ENCODE measurements at regions not wholly inside any gene's neighbourhood (a gene's known extent, or its start where the extent isn't known, plus 50 kb on each side); places are given as distances from the start of the nearest gene placed in this dataset.

DNA sequence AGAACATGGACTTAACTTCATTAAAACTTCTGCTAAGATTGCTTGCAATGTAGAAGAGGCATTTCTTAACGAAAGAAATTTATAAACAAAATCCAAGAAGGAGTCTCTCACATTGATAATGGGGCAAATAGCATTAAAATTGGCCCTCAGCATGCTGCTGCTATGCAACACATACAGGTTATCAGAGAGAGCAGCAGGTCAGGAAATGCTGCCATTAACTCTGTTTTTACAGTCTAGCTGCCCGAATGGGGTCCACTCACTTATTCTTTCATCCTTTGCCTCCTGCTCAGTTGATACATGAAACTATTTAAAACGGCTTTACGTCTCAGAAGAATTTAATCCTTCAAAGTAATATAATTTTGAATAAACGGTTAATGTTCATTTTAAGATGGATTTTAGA lies 620.4 kb downstream of the SLC16A7 start:
- ATAC-seq (ENCODE audit: low read depth): no peak
- Histone ChIP-seq H3K36me3 (ENCODE audit: low read depth) (no peaks in the 10 kb centered on the region), H3K27me3 (ENCODE audit: insufficient read depth, poor library complexity, severe bottlenecking) (no peaks in the 10 kb centered on the region), H3K9me3 (ENCODE audit: severe bottlenecking) (no peaks in the 10 kb centered on the region), H3K27ac (ENCODE audit: poor library complexity, severe bottlenecking) (no peak overlapping the region), H3K4me1 (ENCODE audit: insufficient read depth, poor library complexity, severe bottlenecking) (no peaks in the 10 kb centered on the region), H3K4me3 (ENCODE audit: severe bottlenecking) (no peak overlapping the region)
- TF ChIP-seq, protein P1, sequence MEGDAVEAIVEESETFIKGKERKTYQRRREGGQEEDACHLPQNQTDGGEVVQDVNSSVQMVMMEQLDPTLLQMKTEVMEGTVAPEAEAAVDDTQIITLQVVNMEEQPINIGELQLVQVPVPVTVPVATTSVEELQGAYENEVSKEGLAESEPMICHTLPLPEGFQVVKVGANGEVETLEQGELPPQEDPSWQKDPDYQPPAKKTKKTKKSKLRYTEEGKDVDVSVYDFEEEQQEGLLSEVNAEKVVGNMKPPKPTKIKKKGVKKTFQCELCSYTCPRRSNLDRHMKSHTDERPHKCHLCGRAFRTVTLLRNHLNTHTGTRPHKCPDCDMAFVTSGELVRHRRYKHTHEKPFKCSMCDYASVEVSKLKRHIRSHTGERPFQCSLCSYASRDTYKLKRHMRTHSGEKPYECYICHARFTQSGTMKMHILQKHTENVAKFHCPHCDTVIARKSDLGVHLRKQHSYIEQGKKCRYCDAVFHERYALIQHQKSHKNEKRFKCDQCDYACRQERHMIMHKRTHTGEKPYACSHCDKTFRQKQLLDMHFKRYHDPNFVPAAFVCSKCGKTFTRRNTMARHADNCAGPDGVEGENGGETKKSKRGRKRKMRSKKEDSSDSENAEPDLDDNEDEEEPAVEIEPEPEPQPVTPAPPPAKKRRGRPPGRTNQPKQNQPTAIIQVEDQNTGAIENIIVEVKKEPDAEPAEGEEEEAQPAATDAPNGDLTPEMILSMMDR (IDR thresholded peaks at IDR 0.05; ENCODE audit: poor library complexity, severe bottlenecking): no peak
- no peak for DNase-seq (ENCODE audit: low spot score)

DNA sequence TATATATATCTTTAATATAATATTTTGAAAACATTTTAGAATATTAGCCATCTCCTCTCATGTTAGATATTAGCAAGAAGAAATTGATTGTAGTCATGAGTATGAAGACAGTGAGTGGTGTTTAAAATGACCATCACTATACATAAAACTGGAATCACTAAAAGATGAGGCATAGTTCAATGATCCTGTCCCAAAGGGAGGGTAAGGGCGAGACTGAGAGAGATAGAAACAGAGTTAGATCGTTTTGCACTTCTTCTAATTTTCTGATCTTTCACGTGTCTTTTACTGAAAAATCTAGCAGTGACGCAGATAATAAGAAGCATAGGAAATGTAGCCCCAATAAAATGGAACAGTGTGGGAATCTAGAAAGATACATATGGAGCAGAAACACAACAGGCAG lies 627.4 kb downstream of the SLC16A7 start:
- no peaks in the 10 kb centered on the region for H3K4me1 ChIP-seq (ENCODE audit: insufficient read depth, poor library complexity, severe bottlenecking)
- no peaks in the 10 kb centered on the region for H3K36me3 ChIP-seq (ENCODE audit: low read depth)
- no peaks in the 10 kb centered on the region for H3K27me3 ChIP-seq (ENCODE audit: insufficient read depth, poor library complexity, severe bottlenecking)
- TF ChIP-seq, protein P1 (IDR thresholded peaks at IDR 0.05; ENCODE audit: poor library complexity, severe bottlenecking): no peak
- no peak overlapping the region for H3K4me3 ChIP-seq (ENCODE audit: severe bottlenecking)
- ATAC-seq (ENCODE audit: low read depth) (no peak), DNase-seq (ENCODE audit: low spot score) (no peak)
- H3K27ac ChIP-seq (ENCODE audit: poor library complexity, severe bottlenecking): no peak overlapping the region
- no peaks in the 10 kb centered on the region for H3K9me3 ChIP-seq (ENCODE audit: severe bottlenecking)

DNA sequence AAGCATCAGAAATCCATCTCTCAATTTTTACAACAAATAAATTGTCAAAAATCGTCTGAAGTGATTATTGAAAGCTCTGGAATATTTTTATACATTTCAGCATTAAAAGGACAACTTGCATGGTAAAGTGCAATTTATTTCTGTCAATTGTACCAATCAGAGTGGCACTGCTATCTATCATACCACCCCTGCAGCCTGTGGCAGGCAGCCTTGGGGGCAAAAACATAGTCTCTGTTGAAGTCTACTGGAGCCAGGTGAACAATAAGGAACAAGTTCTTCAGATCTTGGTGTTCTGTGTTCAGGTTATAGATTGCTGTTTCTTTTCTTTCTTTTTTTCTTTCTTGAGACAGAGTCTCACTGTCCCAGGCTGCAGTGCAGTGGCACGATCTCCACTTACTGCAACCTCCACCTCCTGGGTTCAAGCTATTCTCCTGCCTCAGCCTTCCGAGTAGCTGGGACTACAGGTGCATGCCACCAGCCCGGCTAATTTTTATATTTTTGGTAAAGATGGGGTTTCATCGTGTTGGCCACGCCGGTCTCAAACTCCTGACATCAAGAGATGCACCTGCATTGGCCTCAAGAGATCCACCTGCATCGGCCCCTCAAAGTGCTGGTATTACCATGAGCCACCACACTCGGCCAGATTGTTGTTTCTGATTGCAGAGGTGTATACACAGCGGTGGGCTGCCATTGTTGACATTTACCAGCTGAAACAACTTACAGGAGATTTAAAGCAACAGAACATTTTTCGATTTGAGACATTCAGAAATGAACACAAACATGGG lies 629.6 kb downstream of the SLC16A7 start:
- Histone ChIP-seq H3K27me3 (ENCODE audit: insufficient read depth, poor library complexity, severe bottlenecking) (no peaks in the 10 kb centered on the region), H3K4me1 (ENCODE audit: insufficient read depth, poor library complexity, severe bottlenecking) (no peaks in the 10 kb centered on the region), H3K4me3 (ENCODE audit: severe bottlenecking) (no peak overlapping the region), H3K27ac (ENCODE audit: poor library complexity, severe bottlenecking) (no peak overlapping the region), H3K9me3 (ENCODE audit: severe bottlenecking) (no peaks in the 10 kb centered on the region), H3K36me3 (ENCODE audit: low read depth) (no peaks in the 10 kb centered on the region)
- DNase-seq (ENCODE audit: low spot score) (no peak), ATAC-seq (ENCODE audit: low read depth) (no peak)
- TF ChIP-seq, protein P1 (IDR thresholded peaks at IDR 0.05; ENCODE audit: poor library complexity, severe bottlenecking): no peak

DNA sequence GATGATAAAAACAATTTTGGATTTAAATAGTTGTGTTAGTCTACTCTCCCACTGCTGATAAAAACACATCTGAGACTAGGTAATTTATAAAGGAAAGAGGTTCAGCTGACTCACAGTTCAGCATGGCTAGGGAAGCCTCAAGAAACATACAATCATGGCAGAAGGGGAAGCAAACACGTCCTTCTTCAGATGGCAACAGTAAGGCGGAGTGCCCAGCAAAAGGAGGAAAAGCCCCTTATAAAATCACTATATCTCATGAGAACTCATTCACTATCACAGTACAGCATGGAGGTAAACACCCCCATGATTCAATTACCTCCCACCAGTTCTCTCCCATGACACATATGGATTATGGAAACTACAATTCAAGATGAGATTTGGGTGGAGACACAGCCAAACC lies 632.1 kb downstream of the SLC16A7 start:
- no peak for DNase-seq (ENCODE audit: low spot score)
- ATAC-seq (ENCODE audit: low read depth): no peak
- TF ChIP-seq, protein P1 (IDR thresholded peaks at IDR 0.05; ENCODE audit: poor library complexity, severe bottlenecking): no peak

DNA sequence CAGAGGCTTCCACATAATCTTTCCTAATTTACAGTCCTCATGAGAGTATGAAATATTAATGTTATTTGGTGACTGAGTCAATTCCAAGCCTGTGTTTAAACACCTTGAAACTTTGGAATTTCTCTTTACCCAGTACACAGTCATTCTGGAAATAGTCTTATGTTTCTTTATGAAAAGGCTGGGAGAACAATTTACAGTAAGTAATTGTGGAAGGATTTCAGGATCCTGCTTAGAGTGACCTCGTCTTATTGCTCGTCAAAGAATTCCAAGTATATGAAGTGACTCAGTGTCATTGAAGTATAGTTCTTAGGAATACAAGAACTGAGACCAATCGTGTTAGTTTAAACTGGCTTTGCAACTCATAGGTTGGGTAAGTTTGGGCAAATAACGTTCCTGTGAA lies 634.2 kb downstream of the SLC16A7 start:
- H3K36me3 ChIP-seq (ENCODE audit: low read depth): no peaks in the 10 kb centered on the region
- no peak for ATAC-seq (ENCODE audit: low read depth)
- no peak overlapping the region for H3K4me3 ChIP-seq (ENCODE audit: severe bottlenecking)
- no peaks in the 10 kb centered on the region for H3K9me3 ChIP-seq (ENCODE audit: severe bottlenecking)
- no peak overlapping the region for H3K27ac ChIP-seq (ENCODE audit: poor library complexity, severe bottlenecking)
- TF ChIP-seq, protein P1 (IDR thresholded peaks at IDR 0.05; ENCODE audit: poor library complexity, severe bottlenecking): no peak
- no peaks in the 10 kb centered on the region for H3K27me3 ChIP-seq (ENCODE audit: insufficient read depth, poor library complexity, severe bottlenecking)
- DNase-seq (ENCODE audit: low spot score): no peak
- no peaks in the 10 kb centered on the region for H3K4me1 ChIP-seq (ENCODE audit: insufficient read depth, poor library complexity, severe bottlenecking)

More for the DNA sequence above, 632.1 kb downstream of the SLC16A7 start:
- H3K27ac ChIP-seq (ENCODE audit: poor library complexity, severe bottlenecking): no peak overlapping the region
- H3K4me1 ChIP-seq (ENCODE audit: insufficient read depth, poor library complexity, severe bottlenecking): no peaks in the 10 kb centered on the region
- no peaks in the 10 kb centered on the region for H3K27me3 ChIP-seq (ENCODE audit: insufficient read depth, poor library complexity, severe bottlenecking)
- H3K4me3 ChIP-seq (ENCODE audit: severe bottlenecking): no peak overlapping the region
- no peaks in the 10 kb centered on the region for H3K36me3 ChIP-seq (ENCODE audit: low read depth)
- H3K9me3 ChIP-seq (ENCODE audit: severe bottlenecking): no peaks in the 10 kb centered on the region

Data from RWPE2 (cell line).